B cell (primary cell): ENCODE measurements at regions not wholly inside any gene's neighbourhood (a gene's known extent, or its start where the extent isn't known, plus 50 kb on each side); places are given as distances from the start of the nearest gene placed in this dataset.

Experiments used
- ATAC-seq: fragments of 200-7000 bp; cut with Tn5 transposase; one replicate; pipeline ENCODE4 v1.10.0; 2021; ENCODE audit warnings: low read depth, mild to moderate bottlenecking, moderate number of reproducible peaks, moderate library complexity
- CTCF ChIA-PET: fragments of 350-600 bp; sonication (Branson Sonifier 250); formaldehyde crosslinking; loops from one replicate; lab custom pipeline; 2021; ENCODE audit warnings: antibody characterized with exemption, inconsistent platforms; lab: Charles Lee
- POLR2A ChIA-PET: fragments of 350-600 bp; sonication (Branson Sonifier 250); formaldehyde crosslinking; loops from one replicate; lab custom pipeline; 2021; ENCODE audit warnings: antibody characterized with exemption; lab: Charles Lee
- DNase-seq: peaks from one replicate; pipeline ENCODE4 v3.0.0; 2013
- H2AFZ ChIP-seq: 2 replicates; pipeline ENCODE4 v1.6.1; 2012; ENCODE audit warnings: mild to moderate bottlenecking, low read depth, low read length; ENCODE audit not compliant: insufficient read depth, poor library complexity, severe bottlenecking
- H3K27ac ChIP-seq, 2 donors: 1 replicate in 1 of 2; 2 replicates in 1 of 2; pipeline ENCODE4 v1.5.1; 2012 to 2013; ENCODE audit warnings: low read length in 2 of 2, mild to moderate bottlenecking in 2 of 2, moderate library complexity in 1 of 2
- H3K27me3 ChIP-seq, 4 experiments: fragments of 200-600 bp in 1 of 4; sonication (generic) in 1 of 4; replicated peaks in 1 of 4; 1 replicate in 2 of 4; 2 replicates in 2 of 4; pipeline versions ENCODE4 v1.6.1 to v1.7.0; 2013 to 2016; ENCODE audit warnings: low read length in 3 of 4, mild to moderate bottlenecking in 2 of 4, mixed read lengths in 1 of 4, moderate library complexity in 1 of 4; ENCODE audit not compliant: insufficient read depth in 4 of 4, control insufficient read depth in 3 of 4; ENCODE audit errors: control extremely low read depth in 1 of 4
- H3K36me3 ChIP-seq, 2 experiments: replicated peaks in 1 of 2; 1 replicate in 1 of 2; 2 replicates in 1 of 2; pipeline versions ENCODE4 v1.6.1 to v1.7.1; 2013; ENCODE audit warnings: low read length in 1 of 2; ENCODE audit not compliant: insufficient read depth in 2 of 2, control insufficient read depth in 1 of 2; ENCODE audit errors: control extremely low read depth in 1 of 2, extremely low read depth in 1 of 2
- H3K4me1 ChIP-seq, 2 donors: fragments of 200-600 bp in 1 of 2; sonication (generic) in 1 of 2; 1 replicate in 1 of 2; 2 replicates in 1 of 2; pipeline versions ENCODE4 v1.5.1 to v1.6.1; 2013 to 2017; ENCODE audit warnings: low read length in 2 of 2; ENCODE audit not compliant: control insufficient read depth in 2 of 2, insufficient read depth in 2 of 2
- H3K4me2 ChIP-seq: replicated peaks from 2 replicates; pipeline ENCODE3; 2012; ENCODE audit warnings: mild to moderate bottlenecking, low read depth, low read length; ENCODE audit not compliant: poor library complexity, severe bottlenecking
- H3K4me3 ChIP-seq, 5 experiments: fragments of 200-600 bp in 1 of 5; sonication (generic) in 1 of 5; 1 replicate in 3 of 5; 2 replicates in 2 of 5; pipeline versions ENCODE4 v1.5.1 to v1.7.0; 2011 to 2016; ENCODE audit warnings: low read length in 4 of 5, mild to moderate bottlenecking in 4 of 5, low read depth in 2 of 5, control low read depth in 1 of 5, moderate library complexity in 1 of 5; ENCODE audit not compliant: insufficient read depth in 1 of 5; ENCODE audit errors: control extremely low read depth in 1 of 5, extremely low read depth in 1 of 5
- H3K79me2 ChIP-seq: fragments of 200-600 bp; sonication (generic); one replicate; pipeline ENCODE4 v1.6.0; 2016; ENCODE audit warnings: low read length; ENCODE audit not compliant: control insufficient read depth, insufficient read depth
- H3K9ac ChIP-seq: fragments of 200-600 bp; sonication (generic); 2 replicates; pipeline ENCODE4 v1.6.1; 2017; ENCODE audit warnings: mild to moderate bottlenecking, low read length, moderate library complexity
- H3K9me3 ChIP-seq, 3 donors: one replicate each; pipeline versions ENCODE4 v1.6.1 to v1.7.1; 2013; ENCODE audit warnings: low read length in 2 of 3; ENCODE audit not compliant: control insufficient read depth in 2 of 3, insufficient read depth in 1 of 3; ENCODE audit errors: control extremely low read depth in 1 of 3
- H4K20me1 ChIP-seq: 2 replicates; pipeline ENCODE4 v1.6.0; 2012; ENCODE audit warnings: mild to moderate bottlenecking, low read length; ENCODE audit not compliant: insufficient read depth, control insufficient read depth, poor library complexity, severe bottlenecking
- H3K27ac Mint-ChIP-seq: one replicate; pipeline ENCODE4 v1.8.0; 2021; ENCODE audit warnings: mixed read lengths
- H3K27me3 Mint-ChIP-seq: one replicate; pipeline ENCODE4 v1.8.0; 2021; ENCODE audit warnings: mixed read lengths
- H3K4me1 Mint-ChIP-seq: one replicate; pipeline ENCODE4 v1.8.0; 2021; ENCODE audit warnings: mixed read lengths
- H3K4me3 Mint-ChIP-seq: one replicate; pipeline ENCODE4 v1.8.0; 2021; ENCODE audit warnings: mixed read lengths
- H3K9me3 Mint-ChIP-seq: one replicate; pipeline ENCODE4 v1.8.0; 2022; ENCODE audit warnings: mixed read lengths; ENCODE audit not compliant: insufficient read depth
- EZH2 ChIP-seq: IDR thresholded peaks from 2 replicates; pipeline ENCODE4 v1.6.1; 2012; ENCODE audit warnings: borderline replicate concordance, low read depth, mild to moderate bottlenecking, moderate library complexity, low read length; ENCODE audit not compliant: insufficient read depth, poor library complexity, severe bottlenecking
- WGBS: methylation state at CpG from one replicate; pipeline ENCODE4 v1.1.5; 2013; ENCODE audit warnings: missing lambda C conversion rate; ENCODE audit not compliant: insufficient coverage; 5-methylcytosine and 5-hydroxymethylcytosine counted together
- intact Hi-C: fragments of 100-400 bp; cut with micrococcal nuclease; formaldehyde crosslinking; loops from one replicate; pipeline ENCODE4 v1.10.0; 2022
- TF ChIP-seq, protein P1 (sequence below): fragments of 200-600 bp; IDR thresholded peaks from one replicate; pipeline ENCODE4 v1.8.0; 2022; ENCODE audit warnings: antibody characterized with exemption, mild to moderate bottlenecking

DNA sequence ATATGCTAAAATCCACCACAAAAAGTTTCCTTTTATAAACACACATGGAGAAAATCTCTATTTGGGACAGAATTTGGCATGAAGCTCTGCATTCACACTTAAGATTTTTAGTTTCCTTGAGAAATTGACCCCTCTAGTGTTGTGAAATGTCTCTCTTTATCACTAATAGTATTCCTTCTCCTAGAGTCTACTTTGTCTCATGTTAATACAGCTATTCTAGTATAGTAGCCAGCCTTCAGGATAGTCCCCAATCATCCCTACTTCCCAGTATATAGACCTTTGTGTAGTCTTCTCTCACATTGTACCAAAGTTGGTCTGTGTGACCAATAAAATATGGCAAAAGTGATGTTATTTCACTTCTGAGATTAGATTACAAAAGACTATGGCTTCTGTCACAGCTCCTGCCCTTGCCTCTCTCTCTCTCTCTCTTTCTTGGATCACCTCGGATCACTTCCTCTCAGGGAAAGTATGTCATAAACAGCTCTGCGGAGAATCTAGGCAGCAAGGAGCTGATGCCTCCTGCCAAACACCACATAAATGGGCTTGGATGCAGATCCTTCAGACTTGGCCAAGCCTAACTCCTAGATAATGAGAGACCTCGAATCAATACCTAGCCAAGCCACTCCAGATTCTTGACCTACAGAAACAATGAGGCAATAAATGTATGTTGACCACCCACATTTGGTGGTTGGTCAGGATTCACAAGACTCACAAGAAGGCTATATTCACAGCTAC is 59.7 kb upstream of the NABP1 start:
- no peaks in the 10 kb centered on the region for H3K27me3 ChIP-seq
- peak overlapping the region in 1 of 5 experiments; percentile 2 for H3K4me3 ChIP-seq
- no peak for TF ChIP-seq EZH2
- no peaks in the 10 kb centered on the region for H3K36me3 ChIP-seq
- H3K9me3 Mint-ChIP-seq, result no peaks in the 10 kb centered on the region
- H3K27ac Mint-ChIP-seq, result peak overlapping the region; percentile 88
- no peaks in the 10 kb centered on the region for H4K20me1 ChIP-seq
- peak overlapping the region; percentile 22 for H2AFZ ChIP-seq
- H3K79me2 ChIP-seq, result no peaks in the 10 kb centered on the region
- no peaks in the 10 kb centered on the region for H3K9me3 ChIP-seq
- intact Hi-C loops, result loop anchor here (5.0 to 10.0 kb wide), 2 partner anchors 736 to 1083 kb away; partner anchors contain the start of genes GLS and NEMP2
- no peak overlapping the region for H3K9ac ChIP-seq
- H3K4me1 Mint-ChIP-seq, result peaks cover 53% of the 10 kb centered on the region
- peaks cover 23 to 29% of the 10 kb centered on the region in 2 donors for H3K4me1 ChIP-seq
- WGBS, result 100% methylated on average over 2 of the region's 3 CpGs
- no peaks in the 10 kb centered on the region for H3K27me3 Mint-ChIP-seq
- peak overlapping the region; percentile 46 for H3K4me2 ChIP-seq
- ChIA-PET POLR2A (interaction anchor here (0.6 to 2.1 kb wide), 5 partner anchors 12 to 1084 kb away, joined by 3 to 19 read pairs (median 9); partner anchors contain the start of gene NABP1), CTCF (interaction anchor here (1.1 to 3.8 kb wide), 8 partner anchors 13 to 73 kb away, joined by 3 to 11 read pairs (median 6); no protein-coding TSS in a partner anchor)
- peak overlapping the region; percentile 62 for H3K4me3 Mint-ChIP-seq
- peak overlapping the region; percentile 77 to 86 for H3K27ac ChIP-seq
- DNase-seq (no peak), ATAC-seq (no peak)

DNA sequence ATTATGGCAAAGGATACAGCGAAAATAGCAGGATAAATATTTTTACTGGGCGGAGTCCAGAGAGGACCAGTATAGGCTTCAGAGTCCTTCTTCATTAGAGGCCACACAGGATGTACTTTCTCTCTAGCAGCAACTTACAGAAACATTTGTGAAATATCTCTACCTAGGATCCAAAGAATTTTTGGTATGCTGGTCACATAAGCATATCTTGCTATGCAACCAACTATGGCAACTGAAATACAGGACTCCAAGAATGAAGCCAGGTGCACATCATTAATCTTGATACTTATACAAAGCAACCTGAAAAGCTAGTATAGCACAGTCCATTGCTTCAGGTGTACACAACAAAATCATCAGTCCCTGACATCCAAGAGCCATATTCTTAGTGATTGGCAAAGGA is 59.1 kb upstream of the NABP1 start:
- no peak overlapping the region for H3K9ac ChIP-seq
- intact Hi-C loops, result loop anchor here (5.0 to 10.0 kb wide), 2 partner anchors 736 to 1084 kb away; partner anchors contain the start of genes GLS and NEMP2
- ChIA-PET POLR2A (interaction anchor here (1.9 to 2.1 kb wide), 2 partner anchors 57 to 59 kb away, joined by 9 to 19 read pairs; partner anchors contain the start of gene NABP1), CTCF (interaction anchor here (1.2 to 3.8 kb wide), 4 partner anchors 13 to 73 kb away, joined by 3 to 11 read pairs (median 10); no protein-coding TSS in a partner anchor)
- H3K36me3 ChIP-seq, result no peaks in the 10 kb centered on the region
- ATAC-seq (no peak), DNase-seq (no peak)
- peak overlapping the region; percentile 46 for H3K4me2 ChIP-seq
- no peaks in the 10 kb centered on the region for H3K27me3 ChIP-seq
- no peaks in the 10 kb centered on the region for H3K9me3 Mint-ChIP-seq
- no peaks in the 10 kb centered on the region for H3K27me3 Mint-ChIP-seq
- H3K4me3 ChIP-seq, result no peak overlapping the region
- peaks cover 48% of the 10 kb centered on the region for H3K4me1 Mint-ChIP-seq
- H3K4me3 Mint-ChIP-seq, result no peak overlapping the region
- no peaks in the 10 kb centered on the region for H3K9me3 ChIP-seq
- H3K4me1 ChIP-seq, result peaks cover 23 to 29% of the 10 kb centered on the region in 2 donors
- no peaks in the 10 kb centered on the region for H3K79me2 ChIP-seq
- H3K27ac ChIP-seq, result peak overlapping the region; percentile 77 to 86
- no peaks in the 10 kb centered on the region for H4K20me1 ChIP-seq
- peak overlapping the region; percentile 22 for H2AFZ ChIP-seq
- H3K27ac Mint-ChIP-seq, result peak overlapping the region; percentile 88
- 83% methylated on average over 1 of the region's 2 CpGs for WGBS
- TF ChIP-seq, protein P1, sequence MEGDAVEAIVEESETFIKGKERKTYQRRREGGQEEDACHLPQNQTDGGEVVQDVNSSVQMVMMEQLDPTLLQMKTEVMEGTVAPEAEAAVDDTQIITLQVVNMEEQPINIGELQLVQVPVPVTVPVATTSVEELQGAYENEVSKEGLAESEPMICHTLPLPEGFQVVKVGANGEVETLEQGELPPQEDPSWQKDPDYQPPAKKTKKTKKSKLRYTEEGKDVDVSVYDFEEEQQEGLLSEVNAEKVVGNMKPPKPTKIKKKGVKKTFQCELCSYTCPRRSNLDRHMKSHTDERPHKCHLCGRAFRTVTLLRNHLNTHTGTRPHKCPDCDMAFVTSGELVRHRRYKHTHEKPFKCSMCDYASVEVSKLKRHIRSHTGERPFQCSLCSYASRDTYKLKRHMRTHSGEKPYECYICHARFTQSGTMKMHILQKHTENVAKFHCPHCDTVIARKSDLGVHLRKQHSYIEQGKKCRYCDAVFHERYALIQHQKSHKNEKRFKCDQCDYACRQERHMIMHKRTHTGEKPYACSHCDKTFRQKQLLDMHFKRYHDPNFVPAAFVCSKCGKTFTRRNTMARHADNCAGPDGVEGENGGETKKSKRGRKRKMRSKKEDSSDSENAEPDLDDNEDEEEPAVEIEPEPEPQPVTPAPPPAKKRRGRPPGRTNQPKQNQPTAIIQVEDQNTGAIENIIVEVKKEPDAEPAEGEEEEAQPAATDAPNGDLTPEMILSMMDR, result no peak
- no peak for TF ChIP-seq EZH2
